Nephron (organoid): ENCODE measurements at regions not wholly inside any gene's neighbourhood (a gene's known extent, or its start where the extent isn't known, plus 50 kb on each side); places are given as distances from the start of the nearest gene placed in this dataset.
"Not testable (repeated sequence)": the region's sequence is repeated elsewhere in the genome, so short reads cannot be mapped to it uniquely, and the experiment has no call there.

Experiments used
- H3K27ac Mint-ChIP-seq, 3 experiments: 2 replicates each; pipeline ENCODE4 v1.8.0; 2020; ENCODE audit warnings: mixed read lengths in 3 of 3, mild to moderate bottlenecking in 2 of 3, moderate library complexity in 1 of 3
- H3K27me3 Mint-ChIP-seq: 2 replicates; pipeline ENCODE4 v1.8.0; 2021; ENCODE audit warnings: low read depth, mild to moderate bottlenecking, moderate library complexity, mixed read lengths
- H3K36me3 Mint-ChIP-seq: 2 replicates; pipeline ENCODE4 v1.8.0; 2020; ENCODE audit warnings: low read depth, mixed read lengths
- H3K4me1 Mint-ChIP-seq: 2 replicates; pipeline ENCODE4 v1.8.0; 2020; ENCODE audit warnings: mixed read lengths
- H3K4me3 Mint-ChIP-seq, 3 experiments: 2 replicates each; pipeline ENCODE4 v1.8.0; 2020; ENCODE audit warnings: mild to moderate bottlenecking in 3 of 3, mixed read lengths in 3 of 3, moderate library complexity in 2 of 3
- H3K9me3 Mint-ChIP-seq: 2 replicates; pipeline ENCODE4 v1.8.0; 2020; ENCODE audit warnings: mixed read lengths
- CTCF ChIP-seq, 3 experiments: fragments of 200-600 bp; sonication (generic); IDR thresholded peaks; one replicate each; pipeline ENCODE4 v1.5.0; 2021; ENCODE audit warnings: antibody characterized with exemption in 3 of 3; ENCODE audit not compliant: unreplicated experiment in 3 of 3

DNA sequence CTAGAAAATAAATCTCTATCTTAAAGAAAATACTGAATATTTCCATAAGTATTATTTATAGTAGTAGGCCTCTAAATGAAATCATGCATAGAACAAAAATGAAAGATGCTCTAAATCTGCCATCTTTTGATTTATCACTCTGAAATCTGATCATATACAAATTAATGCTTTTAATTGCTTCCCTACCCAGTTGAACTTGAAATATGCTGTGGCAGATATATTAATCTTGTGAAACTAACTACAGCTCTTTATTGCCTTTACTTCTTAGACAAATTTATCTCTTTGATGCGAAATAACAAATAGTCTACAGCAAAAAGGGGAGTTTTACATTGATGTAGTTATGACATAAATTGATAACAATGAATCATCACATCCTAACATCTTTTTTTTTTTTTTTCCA is 510.7 kb upstream of the SLITRK6 start:
- Mint-ChIP-seq H3K36me3 (no peaks in the 10 kb centered on the region), H3K4me1 (no peaks in the 10 kb centered on the region), H3K27me3 (no peaks in the 10 kb centered on the region), H3K9me3 (no peaks in the 10 kb centered on the region), H3K27ac (no peak overlapping the region), H3K4me3 (no peak overlapping the region)
- no peak for TF ChIP-seq CTCF (IDR thresholded peaks at IDR 0.05; ENCODE audit: unreplicated experiment in 3 of 3)

GRCh38 chr13:86313421-86313820 is 514.2 kb upstream of the SLITRK6 start:
- no peak overlapping the region for H3K4me3 Mint-ChIP-seq
- no peaks in the 10 kb centered on the region for H3K36me3 Mint-ChIP-seq
- no peak overlapping the region for H3K27ac Mint-ChIP-seq
- no peaks in the 10 kb centered on the region for H3K9me3 Mint-ChIP-seq
- no peaks in the 10 kb centered on the region for H3K27me3 Mint-ChIP-seq
- no peaks in the 10 kb centered on the region for H3K4me1 Mint-ChIP-seq
- TF ChIP-seq CTCF (IDR thresholded peaks at IDR 0.05; ENCODE audit: unreplicated experiment in 3 of 3): no peak

- peaks cover 4% of the 10 kb centered on the region for H3K9me3 Mint-ChIP-seq
- H3K27me3 Mint-ChIP-seq: no peaks in the 10 kb centered on the region
- no peak for TF ChIP-seq CTCF (IDR thresholded peaks at IDR 0.05; ENCODE audit: unreplicated experiment in 3 of 3)
- no peaks in the 10 kb centered on the region for H3K4me1 Mint-ChIP-seq
- no peak overlapping the region for H3K27ac Mint-ChIP-seq
- H3K4me3 Mint-ChIP-seq: no peak overlapping the region
- no peaks in the 10 kb centered on the region for H3K36me3 Mint-ChIP-seq
Measured at GRCh38 chr13:86318450-86318849, 519.2 kb upstream of the SLITRK6 start.

- Mint-ChIP-seq H3K4me3 (no peak overlapping the region), H3K9me3 (peaks cover 9% of the 10 kb centered on the region), H3K4me1 (no peaks in the 10 kb centered on the region), H3K27ac (peak overlapping the region; percentile 24 to 74 (median 61)), H3K27me3 (no peaks in the 10 kb centered on the region), H3K36me3 (no peaks in the 10 kb centered on the region)
- TF ChIP-seq CTCF (IDR thresholded peaks at IDR 0.05; ENCODE audit: unreplicated experiment in 3 of 3): no peak
Measured at GRCh38 chr13:86324191-86324590, 525.0 kb upstream of the SLITRK6 start.

- Mint-ChIP-seq H3K27ac (no peak overlapping the region), H3K36me3 (no peaks in the 10 kb centered on the region), H3K9me3 (no peaks in the 10 kb centered on the region), H3K4me3 (no peak overlapping the region), H3K27me3 (no peaks in the 10 kb centered on the region), H3K4me1 (no peaks in the 10 kb centered on the region)
- no peak for TF ChIP-seq CTCF (IDR thresholded peaks at IDR 0.05; ENCODE audit: unreplicated experiment in 3 of 3)
Measured at GRCh38 chr13:86355301-86355700, 556.1 kb upstream of the SLITRK6 start.

- H3K9me3 Mint-ChIP-seq: no peaks in the 10 kb centered on the region
- H3K4me3 Mint-ChIP-seq: no peak overlapping the region
- H3K4me1 Mint-ChIP-seq: no peaks in the 10 kb centered on the region
- H3K27ac Mint-ChIP-seq: no peak overlapping the region
- TF ChIP-seq CTCF (IDR thresholded peaks at IDR 0.05; ENCODE audit: unreplicated experiment in 3 of 3): no peak
- no peaks in the 10 kb centered on the region for H3K27me3 Mint-ChIP-seq
- no peaks in the 10 kb centered on the region for H3K36me3 Mint-ChIP-seq
Measured at GRCh38 chr13:86357106-86357505, 557.9 kb upstream of the SLITRK6 start.

- not testable (repeated sequence) for H3K27me3 Mint-ChIP-seq, H3K4me1 Mint-ChIP-seq, H3K36me3 Mint-ChIP-seq, H3K27ac Mint-ChIP-seq, H3K4me3 Mint-ChIP-seq, H3K9me3 Mint-ChIP-seq
Measured at GRCh38 chr13:86363749-86364148, 564.5 kb upstream of the SLITRK6 start.
